Activated T-cell treated with anti-CD3 and anti-CD28 coated beads, Interleukin-2, amount 50 U/mL, for 48 hours (primary cell): ENCODE measurements at regions not wholly inside any gene's neighbourhood (a gene's known extent, or its start where the extent isn't known, plus 50 kb on each side); places are given as distances from the start of the nearest gene placed in this dataset.

ENCODE experiments used
- DNase-seq, 2 experiments: peaks; one replicate each; pipeline ENCODE4 v3.0.0-alpha.2; 2020

DNA sequence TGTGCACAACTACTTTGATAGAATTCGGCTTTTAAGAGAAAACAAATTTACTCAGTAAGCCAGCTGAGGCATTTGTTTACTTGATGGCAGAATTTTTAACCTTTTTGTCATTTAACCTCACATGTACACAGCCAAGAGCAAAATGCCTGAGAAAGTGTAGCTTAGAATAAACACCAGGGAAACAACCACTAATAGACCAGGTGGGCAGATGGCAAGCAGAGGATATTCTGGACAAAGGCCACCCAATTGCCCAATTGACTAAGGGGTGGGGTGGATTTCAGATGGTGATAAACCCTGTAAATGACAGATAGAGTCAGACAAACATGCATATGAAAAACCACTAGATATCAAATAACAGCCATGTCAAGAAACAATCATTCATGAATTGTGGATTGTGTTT lies 190.7 kb upstream of the FBXL4 start:
- DNase-seq = no peak

DNA sequence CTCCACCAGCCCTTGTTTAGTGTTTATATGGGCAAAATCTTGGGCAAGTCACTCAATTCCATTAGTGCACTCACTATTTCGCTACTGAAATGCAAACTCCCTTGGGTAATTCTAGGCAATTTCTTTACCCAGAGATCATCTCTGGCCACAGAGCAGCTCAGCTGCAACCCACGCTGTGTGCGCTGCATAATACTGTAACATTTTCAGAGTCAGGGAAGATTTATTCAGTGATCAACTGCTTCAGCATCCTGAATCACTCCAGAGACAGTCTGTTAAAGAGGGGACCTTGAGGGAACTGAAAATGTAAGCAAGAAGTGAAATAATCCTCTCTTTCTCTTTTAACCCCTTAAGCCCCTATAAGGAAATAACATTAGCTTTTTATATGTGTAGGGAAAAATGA lies 189.6 kb upstream of the FBXL4 start:
- DNase-seq = no peak

DNA sequence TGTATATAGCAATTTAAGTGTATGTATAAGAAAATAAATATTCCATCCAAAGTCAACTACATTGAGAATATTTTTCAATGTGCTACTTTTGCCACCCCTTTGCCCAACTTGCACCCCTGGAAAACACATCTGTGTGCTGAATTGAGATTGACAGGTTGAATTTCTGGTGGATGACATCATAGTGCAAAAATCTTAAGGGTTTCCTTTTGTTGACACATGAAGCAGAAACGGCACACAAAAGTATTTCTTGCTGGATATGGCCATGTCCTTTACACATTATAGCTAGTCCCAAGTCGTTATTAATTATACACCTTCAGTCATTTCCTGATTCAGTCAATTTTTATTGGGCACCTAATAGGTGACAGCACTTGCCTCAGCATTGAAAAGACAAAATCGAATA lies 188.7 kb upstream of the FBXL4 start:
- no peak for DNase-seq

DNA sequence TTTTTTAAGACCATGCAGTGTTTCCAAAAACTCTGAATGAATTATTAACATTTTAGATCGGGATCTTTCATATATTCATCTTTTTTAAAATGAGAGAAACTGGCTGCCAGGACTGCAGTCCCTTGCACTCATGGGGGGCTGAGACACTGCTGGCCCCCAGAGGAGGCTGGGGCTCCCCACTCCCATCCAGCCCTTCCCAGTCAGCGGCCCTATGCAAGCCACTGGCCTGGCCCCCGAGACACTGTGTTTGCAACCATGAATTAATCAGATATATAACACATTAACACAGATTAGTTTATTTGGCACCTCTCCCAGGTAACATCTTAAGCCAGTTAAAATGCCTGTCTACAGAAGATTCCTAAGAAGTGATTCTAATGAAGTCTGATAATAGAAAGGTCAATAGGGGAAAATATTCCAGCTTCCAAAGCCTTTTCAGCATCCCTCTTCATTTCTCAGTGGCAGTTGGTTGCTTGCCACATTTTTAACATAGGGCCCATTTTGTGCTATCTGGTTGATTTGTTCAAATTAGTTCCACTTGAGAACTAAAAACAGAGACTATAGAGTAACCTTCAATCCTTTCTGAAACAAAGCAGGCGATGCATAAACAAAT lies 184.4 kb upstream of the FBXL4 start:
- DNase-seq = no peak

DNA sequence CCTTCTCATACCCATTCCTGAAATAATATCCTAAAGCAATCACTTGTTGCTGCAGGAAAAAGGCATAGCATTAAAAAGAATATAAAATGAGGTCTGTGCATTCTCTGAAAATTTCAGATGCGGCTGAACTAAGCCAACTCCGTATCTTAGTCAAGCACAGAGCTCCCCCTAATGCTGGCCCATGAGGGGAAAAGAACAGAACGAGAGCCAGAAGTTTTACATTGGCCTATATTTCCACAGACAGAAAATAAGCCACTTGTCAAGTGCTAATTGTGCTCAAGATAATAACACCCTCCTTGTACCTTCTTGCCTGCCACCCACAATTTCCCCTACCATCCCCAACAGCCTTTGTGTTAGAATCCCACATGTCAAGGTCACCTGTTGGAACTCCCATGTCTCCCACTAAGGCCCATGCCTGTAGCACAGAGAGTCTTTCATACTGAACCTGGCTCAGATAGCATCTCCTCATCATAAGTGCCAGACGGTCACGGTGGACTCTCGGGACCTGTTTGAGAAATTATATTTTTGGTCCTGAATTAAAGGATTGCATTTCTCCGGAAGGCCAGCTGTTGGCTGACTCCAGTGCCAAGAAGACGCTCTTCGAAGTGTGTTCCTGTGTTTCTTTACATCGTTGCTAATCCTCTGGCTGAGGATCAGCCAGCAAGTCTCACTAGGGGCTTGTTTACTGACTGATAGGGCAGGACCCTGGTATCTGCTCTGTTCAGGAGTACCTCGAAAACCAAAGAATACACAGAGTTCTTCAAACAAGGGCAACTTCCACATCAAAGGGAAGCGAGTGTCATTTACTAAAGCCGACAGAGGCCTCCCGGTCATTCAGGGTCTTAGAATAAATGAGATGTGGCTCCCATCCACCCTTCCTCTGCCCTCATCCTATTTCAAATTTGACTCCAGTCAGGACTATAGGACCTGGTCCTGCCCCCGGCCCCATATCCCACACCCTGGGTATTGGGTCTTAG lies 183.4 kb upstream of the FBXL4 start:
- DNase-seq = no peak

DNA sequence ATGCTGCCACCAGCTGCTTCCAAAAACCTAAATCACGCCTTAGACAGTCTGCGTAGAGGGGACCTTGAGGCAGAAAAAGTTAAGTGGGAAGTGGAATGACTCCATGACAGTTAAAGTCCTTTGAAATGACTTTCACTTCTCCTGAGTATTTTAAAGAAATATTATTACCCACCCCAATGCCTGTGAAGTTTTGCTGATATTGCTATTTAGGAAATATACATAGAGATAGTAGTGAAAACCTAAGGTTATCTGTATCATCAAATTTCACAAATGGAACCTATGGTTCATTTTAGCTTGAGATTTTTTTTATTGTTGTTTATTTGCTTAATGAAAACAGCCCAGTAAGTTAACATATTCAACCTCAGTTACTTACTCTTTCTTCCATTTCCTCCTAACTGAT lies 182.1 kb upstream of the FBXL4 start:
- no peak for DNase-seq

DNA sequence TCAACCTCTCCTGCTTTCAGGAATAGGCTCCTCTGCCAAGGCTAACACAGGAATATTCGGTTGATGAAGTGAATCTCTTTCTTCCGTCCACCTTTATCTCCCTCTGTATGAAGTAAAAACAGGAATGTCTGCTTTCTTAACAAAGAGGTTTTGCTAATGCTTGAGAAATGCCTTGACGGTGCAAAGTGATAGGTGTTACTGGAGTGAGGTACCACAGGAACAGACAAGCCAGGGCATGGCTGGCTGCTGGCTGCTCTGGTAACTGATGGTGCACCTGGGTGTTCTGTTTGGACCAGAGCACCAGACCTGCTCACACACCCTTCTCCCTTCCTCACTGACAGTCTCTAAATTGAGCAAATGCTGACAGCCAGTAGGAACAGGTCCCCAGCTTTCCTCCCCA lies 174.0 kb upstream of the FBXL4 start:
- no peak for DNase-seq

DNA sequence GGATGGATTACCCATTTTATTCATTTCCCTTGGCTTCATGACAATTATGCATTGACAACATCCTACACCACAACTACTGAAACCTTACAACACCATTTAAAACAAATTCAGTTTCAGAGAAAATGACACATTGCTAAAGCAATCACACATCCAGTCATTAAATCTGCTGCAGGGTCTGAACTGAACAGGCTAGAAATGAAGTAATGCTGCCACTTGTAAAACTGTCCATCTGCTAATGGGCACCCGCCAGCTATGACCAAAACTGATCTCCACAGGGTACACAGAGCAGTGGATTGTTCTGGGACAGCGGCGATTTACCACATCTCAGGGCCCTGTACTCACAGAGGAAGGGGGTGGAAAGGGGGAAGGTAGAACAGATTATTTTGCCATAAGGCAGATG lies 172.9 kb upstream of the FBXL4 start:
- DNase-seq = no peak

DNA sequence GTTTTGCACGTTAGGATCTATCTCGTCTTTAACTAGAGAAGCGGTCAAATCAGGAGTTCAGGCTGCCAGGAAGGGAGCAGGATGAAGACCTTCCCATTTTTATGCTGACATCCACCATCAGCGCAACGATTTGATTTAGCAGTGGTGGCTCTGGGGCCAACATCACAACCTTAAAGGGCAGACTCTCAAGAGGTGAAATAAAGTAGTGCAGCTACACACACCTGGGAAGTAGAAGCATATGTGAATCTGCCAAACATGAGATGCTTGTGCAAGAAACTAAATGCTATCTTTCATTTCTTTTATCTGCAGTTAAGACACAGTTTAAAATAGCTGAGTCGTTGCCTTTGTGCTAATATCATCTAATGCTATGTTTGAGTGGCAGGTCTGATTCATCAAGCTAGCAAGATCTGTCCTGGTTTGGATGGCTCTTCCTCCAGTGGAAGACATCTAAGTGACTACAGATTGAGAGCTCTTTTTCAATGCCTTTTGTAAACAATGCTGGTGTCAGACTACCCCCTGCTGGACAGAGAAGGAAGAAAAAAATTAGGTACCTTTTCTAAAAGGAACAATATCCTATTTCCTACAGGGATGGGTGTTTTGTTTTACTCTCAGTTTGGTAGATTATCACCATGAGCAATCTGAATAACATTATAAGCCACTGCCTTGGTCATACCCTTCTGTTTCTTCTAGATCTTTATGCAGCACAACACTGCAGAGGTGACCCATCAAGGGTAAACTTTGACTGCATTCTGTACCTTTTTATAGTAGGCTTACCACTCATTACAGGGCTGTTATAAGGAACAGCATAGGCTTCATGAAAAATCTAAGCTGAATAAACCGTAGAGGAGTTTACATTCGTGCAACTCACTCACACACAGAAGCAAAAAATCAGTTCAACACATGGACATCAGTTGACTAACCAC lies 171.6 kb upstream of the FBXL4 start:
- no peak for DNase-seq

DNA sequence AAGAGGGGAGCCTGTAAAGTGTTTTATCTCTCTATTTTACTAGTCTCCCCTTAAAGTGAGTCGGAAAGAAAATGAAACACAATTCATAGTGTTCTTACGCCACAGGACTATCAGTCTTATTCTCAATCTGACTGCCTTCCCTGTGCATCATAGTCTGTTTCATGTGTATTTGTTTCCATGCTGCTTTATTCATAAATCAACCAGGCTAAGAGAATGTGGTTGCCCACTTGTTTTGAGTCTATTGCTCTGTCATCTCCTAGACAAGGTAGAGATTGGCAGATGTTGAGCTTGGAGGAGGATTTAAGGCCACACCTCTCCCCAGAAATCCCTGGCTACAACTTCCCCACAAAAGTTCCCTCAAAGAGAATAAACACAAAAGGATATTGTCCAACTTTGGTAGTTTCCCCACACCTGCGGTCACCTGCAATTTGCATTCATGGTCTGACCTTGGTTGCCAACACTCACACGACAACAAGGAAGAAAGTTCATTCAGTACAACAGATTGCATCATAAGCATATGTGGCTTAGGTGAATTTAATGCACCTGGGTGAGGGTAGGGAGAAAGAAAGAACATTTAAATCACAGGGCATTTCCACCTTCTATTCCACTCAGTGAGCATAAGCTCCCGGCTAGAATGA lies 167.1 kb upstream of the FBXL4 start:
- no peak for DNase-seq

DNA sequence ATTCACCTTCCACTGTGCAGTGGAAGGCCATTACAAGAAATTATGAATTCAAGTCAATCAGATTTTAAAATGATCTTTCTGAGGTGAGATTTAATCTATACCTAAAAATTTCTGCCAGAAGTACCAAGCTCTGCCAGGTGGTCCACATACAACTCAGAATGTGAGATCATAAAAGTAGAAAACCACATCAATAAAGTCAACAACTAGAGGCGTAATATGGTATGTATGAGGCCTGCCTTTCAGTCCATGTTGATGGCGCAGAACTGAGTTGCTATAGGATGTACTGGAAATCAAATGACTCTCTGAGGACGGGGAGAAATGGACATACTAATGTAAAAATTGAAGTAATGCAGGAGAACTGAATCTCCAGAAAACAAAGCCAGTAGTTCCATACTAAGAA lies 163.8 kb upstream of the FBXL4 start:
- no peak for DNase-seq

DNA sequence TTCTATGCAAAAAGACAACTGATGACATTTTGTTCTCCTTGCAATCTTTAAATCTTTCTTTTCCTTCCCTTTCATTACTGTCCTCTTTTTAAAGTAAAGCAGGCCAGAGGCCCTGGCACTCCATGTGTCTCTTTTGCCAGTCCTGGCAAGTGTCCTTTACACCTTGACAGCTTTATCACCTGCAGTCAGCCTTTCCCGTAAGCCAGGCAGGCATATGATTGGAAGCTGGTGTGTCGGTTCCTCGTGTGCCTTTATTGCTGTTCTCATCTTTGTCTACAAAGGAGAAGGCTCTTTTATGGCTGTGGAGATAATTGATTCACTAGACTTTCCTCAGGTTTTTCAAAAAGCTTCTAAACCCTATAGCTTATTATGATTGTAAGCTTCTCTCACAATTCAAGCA lies 162.3 kb upstream of the FBXL4 start:
- no peak for DNase-seq

DNA sequence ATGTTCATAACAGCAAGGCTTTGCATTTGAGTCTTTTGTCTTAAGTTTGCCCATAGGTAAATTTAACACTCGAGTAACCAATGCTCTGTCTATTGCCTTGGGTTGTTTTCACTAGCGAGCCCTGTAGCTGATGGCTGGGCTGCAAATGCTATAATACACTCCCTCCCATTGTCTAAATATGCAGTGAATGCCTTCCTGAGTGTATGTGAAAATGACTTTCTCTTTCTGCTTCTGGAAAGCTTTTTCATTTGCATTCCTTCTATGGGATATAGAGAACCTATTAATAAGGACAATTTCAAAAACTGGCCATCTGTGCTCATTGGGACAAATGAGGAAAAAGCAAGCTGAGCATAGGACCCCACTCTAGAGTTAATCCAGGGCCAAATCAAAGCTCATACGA lies 156.5 kb upstream of the FBXL4 start:
- no peak for DNase-seq

DNA sequence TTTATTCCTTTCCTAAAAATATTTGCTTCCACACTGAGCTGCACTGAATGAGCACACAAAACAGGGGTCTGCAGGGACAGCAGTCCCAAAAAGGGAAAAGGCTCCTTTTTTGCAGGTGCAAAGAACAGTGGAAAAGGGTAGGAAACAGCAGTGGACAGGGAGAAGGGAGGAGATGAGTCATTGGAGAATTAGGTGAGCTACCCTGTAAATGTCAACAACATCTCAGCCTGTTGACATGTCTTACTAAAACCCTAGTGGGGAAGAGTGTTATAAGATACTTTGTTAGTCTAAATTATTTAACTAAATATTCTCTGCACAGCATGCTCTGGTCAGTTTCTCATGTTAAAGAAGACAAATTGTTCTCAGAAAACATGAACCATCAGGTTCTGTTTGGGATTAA lies 151.5 kb upstream of the FBXL4 start:
- no peak for DNase-seq

DNA sequence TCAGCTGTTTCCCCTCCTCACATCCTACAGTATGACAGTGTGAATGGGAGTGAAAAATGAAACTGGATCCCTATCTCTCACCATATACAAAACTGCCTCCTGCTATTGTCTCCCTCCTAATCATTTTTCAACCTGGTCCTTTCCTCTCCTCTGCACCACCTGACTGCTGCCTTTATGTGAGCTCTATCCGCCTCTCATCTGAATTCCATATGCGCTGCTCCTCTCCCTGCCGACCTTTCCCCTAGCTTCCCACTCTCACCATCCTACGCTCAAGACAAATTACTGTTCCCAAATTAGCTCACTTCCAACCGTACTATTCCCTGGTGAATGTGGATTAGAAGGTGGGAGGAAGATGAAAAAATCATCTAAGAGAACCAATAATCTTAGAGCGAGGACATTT lies 148.4 kb upstream of the FBXL4 start:
- DNase-seq = no peak

DNA sequence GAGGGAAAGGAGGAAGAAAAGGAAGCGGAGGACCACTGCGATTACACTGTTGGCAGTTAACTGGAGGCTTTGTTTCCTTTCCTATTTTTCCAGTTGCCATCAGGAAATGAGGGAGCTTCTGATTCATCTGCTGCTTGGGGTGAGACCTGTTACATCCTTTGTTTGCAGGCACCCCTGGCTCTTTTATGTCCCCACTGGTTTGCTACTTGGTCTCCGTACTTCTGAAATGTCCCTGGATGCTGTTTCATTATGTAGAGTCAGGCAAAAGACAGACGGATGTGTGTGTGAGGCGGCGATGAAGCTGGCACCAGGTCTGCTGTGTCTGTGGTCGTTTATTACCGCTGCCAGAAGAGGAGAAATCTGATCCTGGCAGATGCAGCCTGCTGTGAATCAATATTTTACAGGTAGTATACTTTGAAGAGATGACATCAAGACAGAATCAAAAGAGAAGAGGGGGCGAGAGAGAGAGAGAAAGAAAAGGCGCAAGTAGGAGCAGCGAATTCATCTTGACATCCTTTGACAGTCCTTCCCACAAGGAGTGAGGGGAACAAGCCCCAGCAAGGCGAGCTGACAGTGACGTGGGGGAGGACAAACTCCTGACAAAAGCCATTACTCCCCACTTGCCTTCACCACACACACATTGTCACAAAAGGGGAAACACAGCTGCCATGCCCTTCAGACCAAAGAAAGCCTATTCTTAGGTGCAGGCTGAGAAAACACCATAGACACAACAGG lies 145.9 kb upstream of the FBXL4 start:
- no peak for DNase-seq

DNA sequence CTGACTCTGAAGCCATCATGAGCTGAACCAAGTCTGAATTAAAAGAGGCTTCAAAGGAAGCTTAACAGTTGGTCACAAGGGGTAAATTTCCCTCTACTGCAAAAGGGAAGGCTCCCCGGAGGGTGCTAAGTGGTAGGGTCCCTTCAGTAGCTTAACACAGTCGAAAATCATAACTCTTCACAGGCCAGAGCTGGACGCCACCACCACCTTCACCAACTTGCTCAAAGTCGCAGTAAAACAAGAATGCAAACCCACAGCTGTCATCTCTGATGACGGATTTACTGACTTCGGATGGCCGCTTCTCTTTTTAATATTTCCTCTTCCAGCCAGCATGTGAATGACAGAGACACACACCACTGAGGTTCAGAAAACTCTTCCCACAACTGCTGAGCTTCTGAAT lies 144.7 kb upstream of the FBXL4 start:
- no peak for DNase-seq

DNA sequence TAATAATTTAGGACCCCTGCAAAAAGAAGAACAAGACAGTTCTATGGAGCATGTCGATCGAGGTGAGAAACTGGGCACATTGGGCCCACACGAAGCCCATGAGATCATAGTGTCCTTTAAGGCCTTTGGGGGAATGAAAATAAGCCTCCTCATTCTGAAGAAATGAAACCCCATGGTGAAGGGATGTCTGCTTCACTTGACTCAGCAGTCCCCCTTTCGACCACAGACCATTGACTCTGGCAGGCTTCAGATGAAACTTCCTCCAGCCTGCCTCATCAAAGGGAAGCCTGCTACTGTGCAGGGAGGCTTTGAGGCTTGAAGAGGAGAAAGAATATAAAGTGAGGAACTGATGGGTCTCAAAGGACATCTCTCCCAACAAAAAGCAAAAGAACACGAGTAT lies 144.2 kb upstream of the FBXL4 start:
- no peak for DNase-seq

DNA sequence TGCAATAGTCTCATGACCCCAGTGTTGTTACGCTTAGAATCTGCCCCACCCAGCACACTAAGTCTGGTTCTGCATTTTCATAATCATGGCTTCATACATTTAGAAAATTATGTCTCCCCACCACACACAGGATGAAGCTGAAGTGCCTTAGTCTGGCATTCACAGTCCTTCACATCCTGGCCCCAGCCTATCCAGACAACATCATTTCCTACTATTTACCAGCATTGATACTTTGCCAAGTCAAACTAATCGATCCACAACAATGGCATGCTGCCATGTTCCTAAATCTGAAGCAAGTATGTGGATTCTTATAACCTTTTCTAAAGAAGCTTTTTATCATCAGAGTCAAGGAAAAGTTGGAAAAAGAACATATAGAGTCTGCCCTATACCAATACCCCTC lies 132.4 kb upstream of the FBXL4 start:
- no peak for DNase-seq

DNA sequence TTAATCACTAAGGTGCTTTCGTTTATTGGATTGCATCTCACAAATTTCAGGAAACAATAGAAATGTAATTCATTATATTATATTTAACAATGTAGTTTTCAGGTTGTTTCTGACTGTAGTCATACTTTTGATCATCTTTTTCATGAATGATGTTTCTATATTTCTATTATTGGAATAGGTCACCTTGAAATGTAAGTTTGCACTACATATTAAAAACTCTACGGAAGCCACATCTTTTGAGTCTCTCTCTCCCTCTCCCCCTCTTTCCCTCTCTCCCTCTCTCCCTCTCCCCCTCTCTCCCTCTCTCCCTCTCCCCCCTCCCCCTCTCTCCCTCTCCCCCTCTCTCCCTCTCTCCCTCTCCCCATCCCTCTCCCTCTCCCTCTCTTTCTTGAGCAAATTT lies 131.3 kb upstream of the FBXL4 start:
- no peak for DNase-seq

DNA sequence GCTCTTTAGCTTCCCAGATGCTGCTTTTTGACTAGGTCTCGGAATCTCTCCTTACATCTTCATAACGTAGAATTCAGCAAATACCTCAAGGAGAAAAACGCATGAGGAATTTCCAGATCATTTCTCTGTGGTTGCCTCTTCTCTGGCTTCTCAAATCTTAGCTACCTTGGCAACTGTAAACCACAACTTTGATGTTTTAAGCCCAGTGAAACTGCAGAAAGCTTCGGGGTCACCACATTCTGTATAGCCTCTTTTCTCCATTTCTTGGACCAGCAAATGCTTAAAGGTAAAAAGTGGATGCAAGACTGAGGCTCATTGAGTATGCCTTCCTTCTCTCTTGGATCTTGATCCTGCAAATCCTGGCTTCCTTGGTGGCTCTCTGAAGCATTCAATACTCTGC lies 125.5 kb upstream of the FBXL4 start:
- no peak for DNase-seq

DNA sequence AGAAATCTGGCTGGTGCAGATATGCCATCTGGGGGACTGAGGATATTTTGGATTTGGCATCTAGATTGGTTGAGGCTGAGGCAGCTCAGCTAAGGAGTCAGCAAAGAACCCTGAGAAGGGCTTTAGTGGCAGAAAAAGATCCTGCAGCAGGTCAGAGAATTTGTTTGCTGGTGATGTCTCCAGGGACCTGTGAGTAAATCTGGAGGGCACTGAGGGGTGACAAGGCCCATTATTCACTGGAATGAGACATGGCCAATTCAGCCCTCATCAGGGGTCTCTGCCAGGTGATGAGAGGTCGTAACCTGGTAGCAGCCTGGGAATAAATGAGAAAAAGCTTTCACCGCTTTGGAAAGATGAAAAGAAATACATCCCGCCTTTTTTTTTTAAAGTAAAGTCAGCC lies 118.3 kb upstream of the FBXL4 start:
- DNase-seq = no peak
